Gastroesophageal sphincter (tissue), 4 donors: ENCODE measurements at regions not wholly inside any gene's neighbourhood (a gene's known extent, or its start where the extent isn't known, plus 50 kb on each side); places are given as distances from the start of the nearest gene placed in this dataset.

ENCODE experiments used
- ATAC-seq: fragments of 150-250 bp; one replicate; pipeline ENCODE4 v1.9.1; 2016; ENCODE audit warnings: mild to moderate bottlenecking, moderate library complexity
- H3K27ac ChIP-seq, 4 donors: fragments of 200-600 bp; sonication (generic) in 3 of 4; 1 replicate in 3 of 4; 2 replicates in 1 of 4; pipeline ENCODE4 v1.5.1; 2016 to 2019
- H3K27me3 ChIP-seq: fragments of 200-600 bp; sonication (generic); one replicate; pipeline ENCODE4 v1.5.1; 2019
- H3K36me3 ChIP-seq, 2 donors: fragments of 200-600 bp; sonication (generic); one replicate each; pipeline ENCODE4 v1.5.1; 2019; ENCODE audit warnings: control low read depth in 1 of 2
- H3K4me1 ChIP-seq, 3 donors: fragments of 200-600 bp; sonication (generic); 1 replicate in 2 of 3; 2 replicates in 1 of 3; pipeline ENCODE4 v1.5.1; 2016 to 2019; ENCODE audit warnings: control low read depth in 2 of 3
- H3K4me3 ChIP-seq, 2 donors: fragments of 200-600 bp; sonication (generic); one replicate each; pipeline ENCODE4 v1.5.1; 2019; ENCODE audit warnings: mild to moderate bottlenecking in 1 of 2, moderate library complexity in 1 of 2
- H3K9me3 ChIP-seq, 3 donors: fragments of 200-600 bp; sonication (generic); one replicate each; pipeline ENCODE4 v1.5.1; 2017 to 2019; ENCODE audit warnings: control low read depth in 2 of 3
- CTCF ChIP-seq, 4 experiments: fragments of 200-600 bp in 2 of 4; fragments of 450-650 bp in 2 of 4; sonication (generic) in 1 of 4; IDR thresholded peaks; one replicate each; pipeline ENCODE4 v1.5.1; 2017 to 2019; ENCODE audit warnings: antibody characterized with exemption in 4 of 4, mild to moderate bottlenecking in 2 of 4, moderate library complexity in 2 of 4
- EP300 ChIP-seq: sonication (generic); formaldehyde crosslinking; IDR thresholded peaks from one replicate; pipeline ENCODE4 v1.6.1; 2017; ENCODE audit warnings: antibody characterized with exemption, mild to moderate bottlenecking
- POLR2A ChIP-seq, 2 donors: fragments of 450-650 bp; IDR thresholded peaks; one replicate each; pipeline ENCODE4 v1.6.1; 2017; ENCODE audit warnings: antibody characterized with exemption in 2 of 2, mild to moderate bottlenecking in 2 of 2, moderate library complexity in 1 of 2
- POLR2AphosphoS5 ChIP-seq: sonication (generic); formaldehyde crosslinking; IDR thresholded peaks from one replicate; pipeline ENCODE4 v1.6.1; 2017; ENCODE audit warnings: antibody characterized with exemption
- WGBS, 2 donors: methylation state at CpG; one replicate each; pipeline ENCODE4 v1.1.5; 2018; ENCODE audit warnings: low coverage in 1 of 2; 5-methylcytosine and 5-hydroxymethylcytosine counted together

DNA sequence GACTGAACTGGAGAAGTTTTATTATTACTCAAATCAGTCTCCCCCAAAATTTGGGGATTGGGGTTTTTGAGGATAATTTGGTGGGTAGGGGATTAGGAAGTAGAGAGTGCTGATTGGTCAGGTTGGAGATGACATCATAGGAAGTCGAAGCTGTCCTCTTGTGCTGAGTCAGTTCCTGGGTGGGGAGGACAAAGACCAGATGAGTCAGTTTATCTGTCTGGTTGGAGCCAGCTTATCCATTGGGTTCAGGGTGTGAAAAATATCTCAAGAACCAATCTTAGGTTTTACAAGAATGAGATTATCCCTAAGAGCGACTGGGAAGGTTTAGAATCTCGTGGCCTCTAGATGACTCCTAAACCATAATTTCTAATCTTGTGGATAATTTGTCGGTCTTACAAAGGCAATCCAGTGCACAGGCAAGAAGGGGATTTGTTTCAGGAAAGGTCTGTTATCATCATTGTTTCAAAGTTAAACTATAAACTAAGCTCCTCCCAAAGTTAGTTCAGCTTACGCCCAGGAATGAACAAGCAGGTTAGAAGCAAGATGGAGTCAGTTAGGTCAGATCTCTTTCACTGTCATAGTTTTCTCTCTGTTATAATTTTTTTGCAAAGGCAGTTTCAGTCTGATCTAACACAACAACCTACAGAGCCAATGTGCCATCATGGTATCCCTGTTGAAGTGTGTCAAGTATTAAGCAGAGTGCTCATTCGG lies 274.5 kb downstream of the SLC7A11 start:
- Histone ChIP-seq H3K9me3 (no peaks in the 10 kb centered on the region), H3K27me3 (no peaks in the 10 kb centered on the region), H3K4me1 (no peaks in the 10 kb centered on the region), H3K27ac (no peak overlapping the region), H3K36me3 (no peaks in the 10 kb centered on the region), H3K4me3 (no peak overlapping the region)
- WGBS, 2 donors, result 83 to 92% methylated on average over 5 of the region's 6 CpGs
- no peak for TF ChIP-seq CTCF (IDR thresholded peaks at IDR 0.05)
- no peak for TF ChIP-seq EP300
- ATAC-seq, result no peak

- TF ChIP-seq POLR2AphosphoS5 (no peak), POLR2A (IDR thresholded peaks at IDR 0.05) (no peak), EP300 (no peak), CTCF (IDR thresholded peaks at IDR 0.05) (no peak)
- Histone ChIP-seq H3K9me3 (no peaks in the 10 kb centered on the region), H3K27ac (no peak overlapping the region), H3K36me3 (no peaks in the 10 kb centered on the region), H3K27me3 (no peaks in the 10 kb centered on the region), H3K4me1 (no peaks in the 10 kb centered on the region), H3K4me3 (no peak overlapping the region)
- WGBS, 2 donors, result 84% methylated on average over 3 of the region's 3 CpGs
- no peak for ATAC-seq
Observed at GRCh38 chr4:137966504-137966903, 275.6 kb downstream of the SLC7A11 start.

- ATAC-seq, result no peak
- Histone ChIP-seq H3K27ac (no peak overlapping the region), H3K4me1 (peaks cover 0 to 9% (median 0%) of the 10 kb centered on the region in 3 donors), H3K27me3 (peaks cover 3% of the 10 kb centered on the region), H3K9me3 (no peaks in the 10 kb centered on the region), H3K4me3 (no peak overlapping the region), H3K36me3 (no peaks in the 10 kb centered on the region)
- no peak for TF ChIP-seq CTCF (IDR thresholded peaks at IDR 0.05)
- TF ChIP-seq POLR2AphosphoS5, result peak; percentile 70
Observed at GRCh38 chr4:137961051-137961438, 281.1 kb downstream of the SLC7A11 start.

DNA sequence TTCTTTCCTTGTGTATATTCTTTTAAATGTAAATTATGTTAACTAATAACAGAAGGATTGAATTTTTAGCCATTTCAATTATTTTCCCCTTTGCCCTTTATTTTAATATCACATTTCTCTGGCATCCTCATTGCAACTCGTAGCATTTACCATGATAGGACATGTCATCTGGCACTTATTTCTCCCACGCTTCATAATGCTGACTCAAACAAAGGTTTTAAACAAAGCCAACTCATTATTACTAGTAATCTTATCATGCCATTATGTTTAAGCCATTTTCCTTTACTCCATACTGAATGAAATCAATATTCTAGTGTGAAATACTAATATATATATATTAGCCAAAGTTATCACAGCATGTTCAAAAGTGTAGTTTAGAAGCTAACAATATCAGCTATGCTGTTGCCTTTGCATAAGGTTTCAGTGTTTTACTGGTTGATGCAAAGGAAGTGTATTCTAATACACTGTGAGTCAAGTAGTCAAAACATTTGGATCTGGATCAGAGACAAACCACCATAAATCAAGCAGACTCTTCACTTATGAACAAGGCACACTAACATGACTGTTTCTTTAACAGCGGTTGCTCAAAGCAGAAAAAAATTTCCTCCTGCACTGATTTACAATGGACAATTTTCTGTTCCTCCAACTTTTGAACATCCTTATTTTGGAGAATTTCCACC lies 281.6 kb downstream of the SLC7A11 start:
- Histone ChIP-seq H3K4me1 (peaks cover 0 to 9% (median 0%) of the 10 kb centered on the region in 3 donors), H3K36me3 (no peaks in the 10 kb centered on the region), H3K4me3 (no peak overlapping the region), H3K9me3 (no peaks in the 10 kb centered on the region), H3K27me3 (peaks cover 3% of the 10 kb centered on the region), H3K27ac (no peak overlapping the region)
- no peak for ATAC-seq
- 56 to 59% methylated on average over 3 of the region's 3 CpGs for WGBS, 2 donors
- no peak for TF ChIP-seq EP300
- no peak for TF ChIP-seq CTCF (IDR thresholded peaks at IDR 0.05)
- no peak for TF ChIP-seq POLR2AphosphoS5
- no peak for TF ChIP-seq POLR2A (IDR thresholded peaks at IDR 0.05)

DNA sequence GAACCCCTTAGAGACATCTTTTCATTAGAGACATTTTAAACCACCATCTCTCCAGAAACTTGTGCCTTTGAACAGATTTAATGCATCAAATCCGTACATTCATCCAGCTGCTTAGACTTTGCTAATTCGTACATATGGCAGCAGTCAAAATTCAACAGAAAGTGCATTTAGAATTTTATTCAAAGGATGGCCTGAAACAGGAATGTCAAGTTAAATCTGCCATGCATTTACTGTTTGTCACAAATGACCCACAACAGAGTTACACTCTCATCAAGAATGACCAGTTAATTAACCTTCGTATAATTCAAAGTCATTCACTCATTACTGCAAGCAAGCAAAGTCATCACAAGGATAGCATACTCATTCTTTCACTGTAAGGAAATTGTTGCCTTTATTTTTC lies 284.3 kb downstream of the SLC7A11 start:
- no peak for TF ChIP-seq POLR2A (IDR thresholded peaks at IDR 0.05)
- Histone ChIP-seq H3K4me3 (no peak overlapping the region), H3K9me3 (no peaks in the 10 kb centered on the region), H3K27me3 (peaks cover 3% of the 10 kb centered on the region), H3K4me1 (peaks cover 0 to 9% (median 0%) of the 10 kb centered on the region in 3 donors), H3K27ac (no peak overlapping the region), H3K36me3 (no peaks in the 10 kb centered on the region)
- WGBS, 2 donors, result 70 to 73% methylated on average over 3 of the region's 3 CpGs
- ATAC-seq, result no peak
